ENCODE measurements at regions not wholly inside any gene's neighbourhood (a gene's known extent, or its start where the extent isn't known, plus 50 kb on each side); places are given as distances from the start of the nearest gene placed in this dataset.

DNA sequence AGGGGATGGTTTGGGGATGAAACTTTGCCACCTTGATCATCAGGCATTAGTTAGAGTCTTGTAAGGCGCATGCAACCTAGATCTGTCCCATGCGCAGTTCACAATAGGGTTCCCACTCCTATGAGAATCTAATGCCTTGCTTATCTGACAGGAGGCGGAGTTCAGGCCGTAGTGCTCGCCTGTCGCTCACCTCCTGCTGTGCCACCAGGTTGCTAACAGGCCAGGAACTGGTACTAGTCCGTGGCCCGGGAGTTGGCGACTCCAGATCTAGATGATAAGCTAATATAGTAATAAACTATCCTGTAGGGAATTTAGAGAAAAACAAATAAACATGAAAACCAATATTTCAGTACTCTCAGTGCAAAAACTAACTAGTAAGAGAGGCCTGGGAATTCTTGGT, 155.4 kb upstream of the ANO5 start:
- POLR2A ChIA-PET: no interaction called here
- CTCF ChIA-PET: no interaction called here
- Histone ChIP-seq H3K27me3 (ENCODE audit: control insufficient read depth in 2 of 2, insufficient read depth in 2 of 2, low read length in 2 of 2) (no peaks in the 10 kb centered on the region), H3K27ac (ENCODE audit: insufficient read depth, low read depth, low read length) (no peak overlapping the region), H3K9me3 (replicated peaks; ENCODE audit: control insufficient read depth, insufficient read depth, low read length) (peaks cover 2% of the 10 kb centered on the region), H3K9ac (replicated peaks; ENCODE audit: extremely low read depth, insufficient read depth, low read length) (no peak overlapping the region), H3K36me3 (ENCODE audit: control insufficient read depth in 2 of 2, extremely low read depth in 1 of 2, insufficient read depth in 2 of 2, low read length in 2 of 2) (no peaks in the 10 kb centered on the region), H3K4me1 (ENCODE audit: control insufficient read depth, extremely low read depth, insufficient read depth, low read length) (no peaks in the 10 kb centered on the region), H3K4me3 (replicated peaks in 1 of 3; ENCODE audit: insufficient read depth in 1 of 3, low read depth in 1 of 3, low read length in 3 of 3) (no peak overlapping the region), H2AFZ (ENCODE audit: low read depth, low read length) (no peak overlapping the region), H3K4me2 (ENCODE audit: insufficient read depth, low read length) (no peak overlapping the region), H3K9me1 (replicated peaks; ENCODE audit: control insufficient read depth, extremely low read depth, insufficient read depth, low read length) (no peaks in the 10 kb centered on the region), H4K20me1 (replicated peaks; ENCODE audit: control insufficient read depth, extremely low read depth, insufficient read depth, low read length) (no peaks in the 10 kb centered on the region), H3K79me2 (ENCODE audit: control insufficient read depth, insufficient read depth, low read length) (no peaks in the 10 kb centered on the region)
- dilution Hi-C loops (cut with MboI; ENCODE audit: extremely low pct_ligation_motif_present, low sequenced_read_pairs): no loop called here
- no peak for TF ChIP-seq POLR2AphosphoS5 (IDR thresholded peaks at IDR 0.05; ENCODE audit: insufficient read depth, low read depth, low read length)
- TF ChIP-seq GATA2 (IDR thresholded peaks at IDR 0.05; ENCODE audit: insufficient read depth, insufficient read length, low read depth, low read length): no peak
- no peak for TF ChIP-seq POLR2A (IDR thresholded peaks at IDR 0.05; ENCODE audit: low read depth, low read length)
- TF ChIP-seq, protein P1, sequence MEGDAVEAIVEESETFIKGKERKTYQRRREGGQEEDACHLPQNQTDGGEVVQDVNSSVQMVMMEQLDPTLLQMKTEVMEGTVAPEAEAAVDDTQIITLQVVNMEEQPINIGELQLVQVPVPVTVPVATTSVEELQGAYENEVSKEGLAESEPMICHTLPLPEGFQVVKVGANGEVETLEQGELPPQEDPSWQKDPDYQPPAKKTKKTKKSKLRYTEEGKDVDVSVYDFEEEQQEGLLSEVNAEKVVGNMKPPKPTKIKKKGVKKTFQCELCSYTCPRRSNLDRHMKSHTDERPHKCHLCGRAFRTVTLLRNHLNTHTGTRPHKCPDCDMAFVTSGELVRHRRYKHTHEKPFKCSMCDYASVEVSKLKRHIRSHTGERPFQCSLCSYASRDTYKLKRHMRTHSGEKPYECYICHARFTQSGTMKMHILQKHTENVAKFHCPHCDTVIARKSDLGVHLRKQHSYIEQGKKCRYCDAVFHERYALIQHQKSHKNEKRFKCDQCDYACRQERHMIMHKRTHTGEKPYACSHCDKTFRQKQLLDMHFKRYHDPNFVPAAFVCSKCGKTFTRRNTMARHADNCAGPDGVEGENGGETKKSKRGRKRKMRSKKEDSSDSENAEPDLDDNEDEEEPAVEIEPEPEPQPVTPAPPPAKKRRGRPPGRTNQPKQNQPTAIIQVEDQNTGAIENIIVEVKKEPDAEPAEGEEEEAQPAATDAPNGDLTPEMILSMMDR (IDR thresholded peaks at IDR 0.05; ENCODE audit: extremely low read depth in 1 of 2, insufficient read depth in 1 of 2, low read depth in 1 of 2, low read length in 2 of 2): no peak
- TF ChIP-seq MYC (IDR thresholded peaks at IDR 0.05; ENCODE audit: low read depth, low read length): no peak
- no peak for TF ChIP-seq JUN (IDR thresholded peaks at IDR 0.05; ENCODE audit: borderline replicate concordance, insufficient read depth, insufficient read length, low read depth)
- TF ChIP-seq EZH2 (IDR thresholded peaks at IDR 0.05; ENCODE audit: borderline replicate concordance, low read depth, low read length, severe bottlenecking): no peak
- TF ChIP-seq, protein P2, sequence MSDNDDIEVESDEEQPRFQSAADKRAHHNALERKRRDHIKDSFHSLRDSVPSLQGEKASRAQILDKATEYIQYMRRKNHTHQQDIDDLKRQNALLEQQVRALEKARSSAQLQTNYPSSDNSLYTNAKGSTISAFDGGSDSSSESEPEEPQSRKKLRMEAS (IDR thresholded peaks at IDR 0.05; ENCODE audit: insufficient read depth, insufficient read length): no peak
- no peak for TF ChIP-seq FOS (IDR thresholded peaks at IDR 0.05; ENCODE audit: borderline replicate concordance, insufficient read depth, low read length)
- FAIRE-seq: no peak
- intact Hi-C loops (cut with micrococcal nuclease): no loop called here
- DNase-seq (ENCODE audit: low read depth, low spot score): no peak
- BruUV-seq (replicated peaks): no TSS peak

All from endothelial cell of umbilical vein (primary cell).